Breast epithelium (tissue), 3 donors: ENCODE measurements at regions not wholly inside any gene's neighbourhood (a gene's known extent, or its start where the extent isn't known, plus 50 kb on each side); places are given as distances from the start of the nearest gene placed in this dataset.

Experiments
- POLR2A ChIP-seq: fragments of 450-650 bp; IDR thresholded peaks from one replicate; pipeline ENCODE4 v1.6.1; 2016; ENCODE audit warnings: antibody characterized with exemption, mild to moderate bottlenecking, moderate library complexity
- POLR2AphosphoS5 ChIP-seq, 3 donors: sonication (generic); formaldehyde crosslinking; IDR thresholded peaks; one replicate each; pipeline ENCODE4 v1.6.1; 2017; ENCODE audit warnings: antibody characterized with exemption in 3 of 3
- TF ChIP-seq, protein P1 (sequence below), 3 donors: fragments of 450-650 bp; IDR thresholded peaks; one replicate each; pipeline ENCODE4 v1.5.1; 2016 to 2017; ENCODE audit warnings: antibody characterized with exemption in 3 of 3, mild to moderate bottlenecking in 3 of 3, moderate library complexity in 3 of 3

GRCh38 chr6:103893141-103893581 is 966.6 kb downstream of the HACE1 start:
- TF ChIP-seq, protein P1, sequence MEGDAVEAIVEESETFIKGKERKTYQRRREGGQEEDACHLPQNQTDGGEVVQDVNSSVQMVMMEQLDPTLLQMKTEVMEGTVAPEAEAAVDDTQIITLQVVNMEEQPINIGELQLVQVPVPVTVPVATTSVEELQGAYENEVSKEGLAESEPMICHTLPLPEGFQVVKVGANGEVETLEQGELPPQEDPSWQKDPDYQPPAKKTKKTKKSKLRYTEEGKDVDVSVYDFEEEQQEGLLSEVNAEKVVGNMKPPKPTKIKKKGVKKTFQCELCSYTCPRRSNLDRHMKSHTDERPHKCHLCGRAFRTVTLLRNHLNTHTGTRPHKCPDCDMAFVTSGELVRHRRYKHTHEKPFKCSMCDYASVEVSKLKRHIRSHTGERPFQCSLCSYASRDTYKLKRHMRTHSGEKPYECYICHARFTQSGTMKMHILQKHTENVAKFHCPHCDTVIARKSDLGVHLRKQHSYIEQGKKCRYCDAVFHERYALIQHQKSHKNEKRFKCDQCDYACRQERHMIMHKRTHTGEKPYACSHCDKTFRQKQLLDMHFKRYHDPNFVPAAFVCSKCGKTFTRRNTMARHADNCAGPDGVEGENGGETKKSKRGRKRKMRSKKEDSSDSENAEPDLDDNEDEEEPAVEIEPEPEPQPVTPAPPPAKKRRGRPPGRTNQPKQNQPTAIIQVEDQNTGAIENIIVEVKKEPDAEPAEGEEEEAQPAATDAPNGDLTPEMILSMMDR (IDR thresholded peaks at IDR 0.05): no peak
- TF ChIP-seq POLR2AphosphoS5 (IDR thresholded peaks at IDR 0.05) (no peak), POLR2A (no peak)
